ENCODE measurements at regions not wholly inside any gene's neighbourhood (a gene's known extent, or its start where the extent isn't known, plus 50 kb on each side); places are given as distances from the start of the nearest gene placed in this dataset.

- H3K9me3 ChIP-seq (ENCODE audit: low read depth), result no peaks in the 10 kb centered on the region
- no peaks in the 10 kb centered on the region for H3K27me3 ChIP-seq
- H3K4me3 ChIP-seq, result no peak overlapping the region
- Mint-ChIP-seq H3K36me3 (peaks cover 6% of the 10 kb centered on the region), H3K4me1 (no peaks in the 10 kb centered on the region), H3K27me3 (ENCODE audit: insufficient read depth, low read depth) (no peaks in the 10 kb centered on the region), H3K4me3 (no peak overlapping the region), H3K9me3 (no peaks in the 10 kb centered on the region), H3K27ac (no peak overlapping the region)
- no peak overlapping the region for H3K4me2 ChIP-seq
- no peaks in the 10 kb centered on the region for H3K4me1 ChIP-seq
- H3K27ac ChIP-seq, result no peak overlapping the region
- DNase-seq (ENCODE audit: low spot score), result peak; percentile 7
- no peak for TF ChIP-seq EZH2phosphoT487 (IDR thresholded peaks at IDR 0.05)
- no peak for TF ChIP-seq CTCF (IDR thresholded peaks at IDR 0.05)
- TF ChIP-seq EZH2 (IDR thresholded peaks at IDR 0.05), result no peak
- H2AFZ ChIP-seq (replicated peaks), result no peak overlapping the region
- no peaks in the 10 kb centered on the region for H3K79me2 ChIP-seq (ENCODE audit: low read depth)
- no peaks in the 10 kb centered on the region for H3K36me3 ChIP-seq
- H3K9ac ChIP-seq, result no peak overlapping the region
- no peaks in the 10 kb centered on the region for H3F3A ChIP-seq (ENCODE audit: low read depth)
- no peaks in the 10 kb centered on the region for H4K20me1 ChIP-seq (ENCODE audit: low read depth)
Observed at GRCh38 chr2:144097440-144098225, 422.3 kb downstream of the ZEB2 start.

- no peaks in the 10 kb centered on the region for H3F3A ChIP-seq (ENCODE audit: low read depth)
- no peaks in the 10 kb centered on the region for H3K4me1 ChIP-seq
- H2AFZ ChIP-seq (replicated peaks), result no peak overlapping the region
- Mint-ChIP-seq H3K4me1 (no peaks in the 10 kb centered on the region), H3K27me3 (ENCODE audit: insufficient read depth, low read depth) (no peaks in the 10 kb centered on the region), H3K27ac (no peak overlapping the region), H3K36me3 (peaks cover 6% of the 10 kb centered on the region), H3K4me3 (no peak overlapping the region), H3K9me3 (peaks cover 3% of the 10 kb centered on the region)
- H3K27me3 ChIP-seq, result no peaks in the 10 kb centered on the region
- no peak overlapping the region for H3K4me2 ChIP-seq
- no peaks in the 10 kb centered on the region for H4K20me1 ChIP-seq (ENCODE audit: low read depth)
- TF ChIP-seq EZH2phosphoT487 (IDR thresholded peaks at IDR 0.05), result no peak
- no peak for TF ChIP-seq CTCF (IDR thresholded peaks at IDR 0.05)
- TF ChIP-seq EZH2 (IDR thresholded peaks at IDR 0.05), result no peak
- H3K27ac ChIP-seq, result no peak overlapping the region
- peaks cover 3% of the 10 kb centered on the region for H3K36me3 ChIP-seq
- H3K9ac ChIP-seq, result no peak overlapping the region
- DNase-seq (ENCODE audit: low spot score), result no peak
- no peaks in the 10 kb centered on the region for H3K9me3 ChIP-seq (ENCODE audit: low read depth)
- no peaks in the 10 kb centered on the region for H3K79me2 ChIP-seq (ENCODE audit: low read depth)
- no peak overlapping the region for H3K4me3 ChIP-seq
Observed at GRCh38 chr2:144096531-144096930, 423.4 kb downstream of the ZEB2 start.

GRCh38 chr2:144094408-144095151, 425.3 kb downstream of the ZEB2 start:
- no peak overlapping the region for H3K4me3 Mint-ChIP-seq
- no peak for TF ChIP-seq EZH2 (IDR thresholded peaks at IDR 0.05)
- no peak for TF ChIP-seq EZH2phosphoT487 (IDR thresholded peaks at IDR 0.05)
- no peak for TF ChIP-seq CTCF (IDR thresholded peaks at IDR 0.05)
- no peaks in the 10 kb centered on the region for H3K9me3 ChIP-seq (ENCODE audit: low read depth)
- peaks cover 8% of the 10 kb centered on the region for H3K36me3 ChIP-seq
- no peaks in the 10 kb centered on the region for H3K4me1 Mint-ChIP-seq
- no peak overlapping the region for H3K27ac Mint-ChIP-seq
- DNase-seq (ENCODE audit: low spot score), result no peak
- no peak overlapping the region for H2AFZ ChIP-seq (replicated peaks)
- H3K4me1 ChIP-seq, result no peaks in the 10 kb centered on the region
- no peaks in the 10 kb centered on the region for H4K20me1 ChIP-seq (ENCODE audit: low read depth)
- H3F3A ChIP-seq (ENCODE audit: low read depth), result no peaks in the 10 kb centered on the region
- peaks cover 9% of the 10 kb centered on the region for H3K9me3 Mint-ChIP-seq
- no peak overlapping the region for H3K9ac ChIP-seq
- no peaks in the 10 kb centered on the region for H3K27me3 Mint-ChIP-seq (ENCODE audit: insufficient read depth, low read depth)
- no peaks in the 10 kb centered on the region for H3K79me2 ChIP-seq (ENCODE audit: low read depth)
- no peaks in the 10 kb centered on the region for H3K27me3 ChIP-seq
- peaks cover 1% of the 10 kb centered on the region for H3K36me3 Mint-ChIP-seq
- no peak overlapping the region for H3K27ac ChIP-seq
- no peak overlapping the region for H3K4me3 ChIP-seq
- no peak overlapping the region for H3K4me2 ChIP-seq

Data from neural progenitor cell (in vitro differentiated cells).